ENCODE measurements at regions not wholly inside any gene's neighbourhood (a gene's known extent, or its start where the extent isn't known, plus 50 kb on each side); places are given as distances from the start of the nearest gene placed in this dataset.

DNA sequence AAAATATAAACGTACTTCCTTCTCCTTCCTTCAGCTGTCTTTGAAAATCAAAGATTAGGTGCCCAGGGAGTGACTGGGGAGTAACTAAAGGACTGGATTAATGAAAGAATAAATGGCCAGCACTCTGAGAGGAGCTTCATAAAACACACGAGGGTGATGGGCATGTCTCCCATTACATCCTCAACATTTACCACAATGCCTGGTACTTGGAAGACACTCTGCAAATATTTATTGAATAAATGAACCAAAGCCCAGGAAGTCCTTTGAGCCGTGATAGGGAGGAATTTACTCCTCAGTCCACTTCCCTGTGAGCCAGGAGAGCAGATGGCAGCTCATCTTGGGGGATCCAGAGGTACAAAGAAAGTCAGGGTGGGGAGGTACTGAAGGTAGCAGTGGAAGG, 96.3 kb downstream of the RAB11FIP2 start:
- DNase-seq (ENCODE audit: insufficient read length, low spot score, missing footprints), result no peak
- peaks cover 8% of the 10 kb centered on the region for H3K4me1 ChIP-seq (ENCODE audit: insufficient read depth, low read length)
- no peaks in the 10 kb centered on the region for H3K36me3 ChIP-seq (ENCODE audit: insufficient read depth, low read length)
- H3K27me3 ChIP-seq (ENCODE audit: insufficient read depth, low read length), result peaks cover 11% of the 10 kb centered on the region
- no peaks in the 10 kb centered on the region for H3K9me3 ChIP-seq (ENCODE audit: low read depth, low read length)
- H3K79me2 ChIP-seq (ENCODE audit: insufficient read depth, low read length), result no peaks in the 10 kb centered on the region
- no peak overlapping the region for H2AFZ ChIP-seq (ENCODE audit: low read length)
- no peak overlapping the region for H3K4me2 ChIP-seq (ENCODE audit: insufficient read depth, low read length)
- no peaks in the 10 kb centered on the region for H4K20me1 ChIP-seq (ENCODE audit: insufficient read depth, low read length)
- TF ChIP-seq, protein P1, sequence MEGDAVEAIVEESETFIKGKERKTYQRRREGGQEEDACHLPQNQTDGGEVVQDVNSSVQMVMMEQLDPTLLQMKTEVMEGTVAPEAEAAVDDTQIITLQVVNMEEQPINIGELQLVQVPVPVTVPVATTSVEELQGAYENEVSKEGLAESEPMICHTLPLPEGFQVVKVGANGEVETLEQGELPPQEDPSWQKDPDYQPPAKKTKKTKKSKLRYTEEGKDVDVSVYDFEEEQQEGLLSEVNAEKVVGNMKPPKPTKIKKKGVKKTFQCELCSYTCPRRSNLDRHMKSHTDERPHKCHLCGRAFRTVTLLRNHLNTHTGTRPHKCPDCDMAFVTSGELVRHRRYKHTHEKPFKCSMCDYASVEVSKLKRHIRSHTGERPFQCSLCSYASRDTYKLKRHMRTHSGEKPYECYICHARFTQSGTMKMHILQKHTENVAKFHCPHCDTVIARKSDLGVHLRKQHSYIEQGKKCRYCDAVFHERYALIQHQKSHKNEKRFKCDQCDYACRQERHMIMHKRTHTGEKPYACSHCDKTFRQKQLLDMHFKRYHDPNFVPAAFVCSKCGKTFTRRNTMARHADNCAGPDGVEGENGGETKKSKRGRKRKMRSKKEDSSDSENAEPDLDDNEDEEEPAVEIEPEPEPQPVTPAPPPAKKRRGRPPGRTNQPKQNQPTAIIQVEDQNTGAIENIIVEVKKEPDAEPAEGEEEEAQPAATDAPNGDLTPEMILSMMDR (IDR thresholded peaks at IDR 0.05; ENCODE audit: extremely low read depth, low read depth, low read length), result no peak
- H3K4me3 ChIP-seq (ENCODE audit: insufficient read depth, low read length), result no peak overlapping the region
- H3K27ac ChIP-seq (ENCODE audit: low read depth, low read length), result no peak overlapping the region

All from osteoblast (primary cell).